Neural progenitor cell (in vitro differentiated cells): ENCODE measurements at regions not wholly inside any gene's neighbourhood (a gene's known extent, or its start where the extent isn't known, plus 50 kb on each side); places are given as distances from the start of the nearest gene placed in this dataset.

ENCODE experiments used
- DNase-seq: peaks from one replicate; pipeline ENCODE4 v3.0.0-alpha.2; 2016; ENCODE audit warnings: low spot score
- H2AFZ ChIP-seq: fragments of 200-600 bp; sonication (generic); replicated peaks from 2 replicates; pipeline ENCODE4 v1.6.1; 2016; ENCODE audit warnings: antibody characterized with exemption
- H3F3A ChIP-seq: fragments of 200-600 bp; sonication (generic); 2 replicates; pipeline ENCODE4 v1.6.1; 2016; ENCODE audit warnings: antibody characterized with exemption, low read depth
- H3K27ac ChIP-seq: fragments of 200-600 bp; sonication (generic); 2 replicates; pipeline ENCODE4 v1.5.1; 2016; ENCODE audit warnings: mild to moderate bottlenecking
- H3K27me3 ChIP-seq: fragments of 200-600 bp; sonication (generic); 2 replicates; pipeline ENCODE4 v1.6.1; 2016; ENCODE audit warnings: mild to moderate bottlenecking, moderate library complexity
- H3K36me3 ChIP-seq: fragments of 200-600 bp; sonication (generic); 2 replicates; pipeline ENCODE4 v1.5.1; 2016
- H3K4me1 ChIP-seq: fragments of 200-600 bp; sonication (generic); 2 replicates; pipeline ENCODE4 v1.6.1; 2016; ENCODE audit warnings: mixed run types
- H3K4me2 ChIP-seq: fragments of 200-600 bp; sonication (generic); 2 replicates; pipeline ENCODE4 v1.6.1; 2016
- H3K4me3 ChIP-seq: fragments of 200-600 bp; sonication (generic); 2 replicates; pipeline ENCODE4 v1.5.1; 2016
- H3K79me2 ChIP-seq: fragments of 200-600 bp; sonication (generic); 2 replicates; pipeline ENCODE4 v1.6.1; 2016; ENCODE audit warnings: low read depth
- H3K9ac ChIP-seq: fragments of 200-600 bp; sonication (generic); 2 replicates; pipeline ENCODE4 v1.6.1; 2016
- H3K9me3 ChIP-seq: fragments of 200-600 bp; sonication (generic); 2 replicates; pipeline ENCODE4 v1.5.1; 2016; ENCODE audit warnings: low read depth
- H4K20me1 ChIP-seq: fragments of 200-600 bp; sonication (generic); 2 replicates; pipeline ENCODE4 v1.6.1; 2016; ENCODE audit warnings: low read depth
- H3K27ac Mint-ChIP-seq: 3 replicates; pipeline ENCODE4 v1.8.0; 2021; ENCODE audit warnings: mixed read lengths
- H3K27me3 Mint-ChIP-seq: 2 replicates; pipeline ENCODE4 v1.8.0; 2022; ENCODE audit warnings: low read depth, mild to moderate bottlenecking, inconsistent platforms, moderate library complexity, mixed read lengths; ENCODE audit not compliant: insufficient read depth
- H3K36me3 Mint-ChIP-seq: 3 replicates; pipeline ENCODE4 v1.8.0; 2021; ENCODE audit warnings: mixed read lengths
- H3K4me1 Mint-ChIP-seq: 3 replicates; pipeline ENCODE4 v1.8.0; 2021; ENCODE audit warnings: mixed read lengths
- H3K4me3 Mint-ChIP-seq: 3 replicates; pipeline ENCODE4 v1.8.0; 2021; ENCODE audit warnings: mild to moderate bottlenecking, moderate library complexity, mixed read lengths
- H3K9me3 Mint-ChIP-seq: 3 replicates; pipeline ENCODE4 v1.8.0; 2020; ENCODE audit warnings: mixed read lengths
- EZH2 ChIP-seq: fragments of 200-600 bp; sonication (generic); IDR thresholded peaks from 2 replicates; pipeline ENCODE4 v1.6.1; 2017; ENCODE audit warnings: antibody characterized with exemption, mild to moderate bottlenecking, moderate library complexity
- EZH2phosphoT487 ChIP-seq: fragments of 200-600 bp; sonication (generic); IDR thresholded peaks from 2 replicates; pipeline ENCODE4 v1.6.1; 2017; ENCODE audit warnings: antibody characterized with exemption
- TF ChIP-seq, protein P1 (sequence below): fragments of 200-600 bp; sonication (generic); IDR thresholded peaks from 2 replicates; pipeline ENCODE4 v1.5.1; 2017; ENCODE audit warnings: antibody characterized with exemption, mild to moderate bottlenecking

DNA sequence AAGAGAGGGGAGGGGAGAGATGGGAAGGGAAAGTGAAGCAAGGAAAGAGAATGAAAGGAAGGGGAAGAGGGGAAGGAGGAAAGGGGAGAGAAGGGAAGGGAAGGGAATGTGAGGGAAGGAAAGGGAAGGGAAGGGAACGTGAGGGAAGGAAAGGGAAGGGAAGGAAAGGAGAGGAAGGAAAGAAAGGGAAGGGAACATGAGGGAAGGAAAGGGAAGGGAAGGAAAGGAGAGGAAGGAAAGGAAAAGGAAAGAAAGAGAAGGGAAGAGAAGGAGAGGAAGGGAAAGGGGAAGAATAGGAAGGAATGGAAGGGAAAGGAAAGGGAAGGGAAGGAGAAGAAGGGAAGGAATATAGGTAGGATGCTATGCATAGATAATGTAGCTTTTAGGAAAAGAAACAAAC is 139.7 kb upstream of the PTER start:
- H2AFZ ChIP-seq, result no peak overlapping the region
- no peak for DNase-seq
- H3K4me2 ChIP-seq, result no peak overlapping the region
- H3K79me2 ChIP-seq, result no peaks in the 10 kb centered on the region
- Mint-ChIP-seq H3K27me3 (no peaks in the 10 kb centered on the region), H3K4me1 (no peaks in the 10 kb centered on the region), H3K4me3 (no peak overlapping the region), H3K9me3 (no peaks in the 10 kb centered on the region), H3K36me3 (no peaks in the 10 kb centered on the region), H3K27ac (no peak overlapping the region)
- no peaks in the 10 kb centered on the region for H3F3A ChIP-seq
- H3K9ac ChIP-seq, result no peak overlapping the region
- H4K20me1 ChIP-seq, result no peaks in the 10 kb centered on the region
- H3K27ac ChIP-seq, result no peak overlapping the region
- TF ChIP-seq EZH2phosphoT487 (no peak), EZH2 (no peak)
- TF ChIP-seq, protein P1, sequence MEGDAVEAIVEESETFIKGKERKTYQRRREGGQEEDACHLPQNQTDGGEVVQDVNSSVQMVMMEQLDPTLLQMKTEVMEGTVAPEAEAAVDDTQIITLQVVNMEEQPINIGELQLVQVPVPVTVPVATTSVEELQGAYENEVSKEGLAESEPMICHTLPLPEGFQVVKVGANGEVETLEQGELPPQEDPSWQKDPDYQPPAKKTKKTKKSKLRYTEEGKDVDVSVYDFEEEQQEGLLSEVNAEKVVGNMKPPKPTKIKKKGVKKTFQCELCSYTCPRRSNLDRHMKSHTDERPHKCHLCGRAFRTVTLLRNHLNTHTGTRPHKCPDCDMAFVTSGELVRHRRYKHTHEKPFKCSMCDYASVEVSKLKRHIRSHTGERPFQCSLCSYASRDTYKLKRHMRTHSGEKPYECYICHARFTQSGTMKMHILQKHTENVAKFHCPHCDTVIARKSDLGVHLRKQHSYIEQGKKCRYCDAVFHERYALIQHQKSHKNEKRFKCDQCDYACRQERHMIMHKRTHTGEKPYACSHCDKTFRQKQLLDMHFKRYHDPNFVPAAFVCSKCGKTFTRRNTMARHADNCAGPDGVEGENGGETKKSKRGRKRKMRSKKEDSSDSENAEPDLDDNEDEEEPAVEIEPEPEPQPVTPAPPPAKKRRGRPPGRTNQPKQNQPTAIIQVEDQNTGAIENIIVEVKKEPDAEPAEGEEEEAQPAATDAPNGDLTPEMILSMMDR, result no peak
- no peaks in the 10 kb centered on the region for H3K36me3 ChIP-seq
- no peaks in the 10 kb centered on the region for H3K4me1 ChIP-seq
- H3K9me3 ChIP-seq, result no peaks in the 10 kb centered on the region
- H3K27me3 ChIP-seq, result no peaks in the 10 kb centered on the region
- H3K4me3 ChIP-seq, result no peak overlapping the region

DNA sequence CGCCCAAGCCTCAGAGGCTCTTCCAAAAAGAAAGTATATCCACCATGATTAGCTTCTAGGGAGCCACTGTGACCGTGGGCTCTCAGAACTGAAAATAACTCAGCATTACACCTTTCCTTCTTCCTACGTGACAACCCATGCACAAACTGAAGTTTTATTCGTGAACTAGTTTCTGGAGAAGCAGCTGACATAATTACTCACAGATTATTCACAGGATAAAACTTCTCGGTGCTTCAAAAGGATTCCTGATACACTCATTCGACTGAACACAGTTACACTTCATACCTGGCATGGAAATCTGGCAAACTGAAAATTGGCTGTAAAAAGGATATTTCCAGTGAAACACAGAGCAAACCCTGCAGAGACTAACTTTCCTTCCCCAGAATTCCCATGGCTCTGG is 139.2 kb upstream of the PTER start:
- TF ChIP-seq EZH2phosphoT487 (no peak), EZH2 (no peak)
- TF ChIP-seq, protein P1, result no peak
- Histone ChIP-seq H3F3A (no peaks in the 10 kb centered on the region), H2AFZ (peak overlapping the region; percentile 79), H3K9ac (no peak overlapping the region), H3K27me3 (no peaks in the 10 kb centered on the region), H3K4me3 (no peak overlapping the region), H3K27ac (no peak overlapping the region), H3K4me2 (no peak overlapping the region), H4K20me1 (no peaks in the 10 kb centered on the region), H3K9me3 (no peaks in the 10 kb centered on the region), H3K4me1 (no peaks in the 10 kb centered on the region), H3K36me3 (no peaks in the 10 kb centered on the region), H3K79me2 (no peaks in the 10 kb centered on the region)
- Mint-ChIP-seq H3K27me3 (no peaks in the 10 kb centered on the region), H3K36me3 (no peaks in the 10 kb centered on the region), H3K4me3 (no peak overlapping the region), H3K27ac (no peak overlapping the region), H3K9me3 (no peaks in the 10 kb centered on the region), H3K4me1 (no peaks in the 10 kb centered on the region)
- DNase-seq, result no peak

DNA sequence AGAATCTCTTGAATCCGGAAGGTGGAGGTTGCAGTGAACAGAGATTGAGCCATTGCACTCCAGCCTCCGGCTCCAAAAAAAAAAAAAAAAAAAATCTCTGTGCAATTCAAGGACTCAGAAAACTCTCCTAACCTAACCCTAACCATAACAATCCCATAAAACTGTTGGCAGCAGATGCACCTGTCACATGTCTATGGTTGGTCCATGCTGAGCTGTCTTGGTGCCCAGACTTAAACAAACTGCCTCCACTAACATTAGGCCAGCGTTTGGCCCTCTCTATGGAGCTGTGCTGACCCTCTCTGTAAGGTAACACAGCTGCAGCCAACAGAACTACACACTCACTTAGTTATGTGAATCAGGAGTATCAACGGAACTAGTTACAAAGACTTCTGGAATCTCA is 132.5 kb upstream of the PTER start:
- TF ChIP-seq, protein P1, result no peak
- TF ChIP-seq EZH2phosphoT487 (no peak), EZH2 (no peak)
- Mint-ChIP-seq H3K4me1 (no peaks in the 10 kb centered on the region), H3K36me3 (no peaks in the 10 kb centered on the region)

DNA sequence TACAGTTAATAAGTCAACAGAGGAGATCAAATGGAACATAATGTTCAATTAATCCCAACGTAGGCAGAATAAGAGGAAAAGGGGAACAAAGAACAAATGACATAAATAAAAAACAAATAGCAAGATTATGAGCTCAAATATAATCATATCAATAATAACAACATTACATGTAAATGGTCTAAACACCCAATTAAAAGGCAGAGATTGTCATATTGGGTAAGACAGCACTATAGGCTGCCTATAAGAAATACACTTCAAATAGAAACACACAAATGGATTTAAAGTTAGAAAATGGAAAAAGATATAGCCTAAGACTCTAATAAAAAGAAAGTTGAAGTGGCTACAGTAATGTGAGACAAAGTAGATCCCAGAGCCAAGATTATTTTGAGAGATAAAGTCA is 126.4 kb upstream of the PTER start:
- Histone ChIP-seq H3K27ac (no peak overlapping the region), H3K79me2 (no peaks in the 10 kb centered on the region), H2AFZ (no peak overlapping the region), H3K36me3 (no peaks in the 10 kb centered on the region), H3K9ac (no peak overlapping the region), H3K27me3 (no peaks in the 10 kb centered on the region), H3K4me2 (no peak overlapping the region), H4K20me1 (no peaks in the 10 kb centered on the region), H3K4me3 (no peak overlapping the region), H3K4me1 (no peaks in the 10 kb centered on the region), H3F3A (no peaks in the 10 kb centered on the region), H3K9me3 (no peaks in the 10 kb centered on the region)
- H3K27me3 Mint-ChIP-seq, result no peaks in the 10 kb centered on the region
- no peak overlapping the region for H3K27ac Mint-ChIP-seq
- no peak for TF ChIP-seq EZH2
- TF ChIP-seq, protein P1, result no peak
- H3K4me1 Mint-ChIP-seq, result no peaks in the 10 kb centered on the region
- no peak overlapping the region for H3K4me3 Mint-ChIP-seq
- peaks cover 6% of the 10 kb centered on the region for H3K9me3 Mint-ChIP-seq
- H3K36me3 Mint-ChIP-seq, result no peaks in the 10 kb centered on the region
- DNase-seq, result no peak

More for the DNA sequence above, 132.5 kb upstream of the PTER start:
- H3K4me1 ChIP-seq, result no peaks in the 10 kb centered on the region
- no peak overlapping the region for H2AFZ ChIP-seq
- H3K27me3 ChIP-seq, result no peaks in the 10 kb centered on the region
- H3K27ac Mint-ChIP-seq, result no peak overlapping the region
- no peaks in the 10 kb centered on the region for H3K36me3 ChIP-seq
- H3K9ac ChIP-seq, result no peak overlapping the region
- H4K20me1 ChIP-seq, result no peaks in the 10 kb centered on the region
- H3K9me3 Mint-ChIP-seq, result no peaks in the 10 kb centered on the region
- no peaks in the 10 kb centered on the region for H3F3A ChIP-seq
- DNase-seq, result no peak
- H3K4me3 ChIP-seq, result no peak overlapping the region
- no peak overlapping the region for H3K4me3 Mint-ChIP-seq
- no peaks in the 10 kb centered on the region for H3K79me2 ChIP-seq
- no peaks in the 10 kb centered on the region for H3K27me3 Mint-ChIP-seq
- H3K4me2 ChIP-seq, result no peak overlapping the region
- no peaks in the 10 kb centered on the region for H3K9me3 ChIP-seq
- no peak overlapping the region for H3K27ac ChIP-seq
